ENCODE measurements at regions not wholly inside any gene's neighbourhood (a gene's known extent, or its start where the extent isn't known, plus 50 kb on each side); places are given as distances from the start of the nearest gene placed in this dataset.

DNA sequence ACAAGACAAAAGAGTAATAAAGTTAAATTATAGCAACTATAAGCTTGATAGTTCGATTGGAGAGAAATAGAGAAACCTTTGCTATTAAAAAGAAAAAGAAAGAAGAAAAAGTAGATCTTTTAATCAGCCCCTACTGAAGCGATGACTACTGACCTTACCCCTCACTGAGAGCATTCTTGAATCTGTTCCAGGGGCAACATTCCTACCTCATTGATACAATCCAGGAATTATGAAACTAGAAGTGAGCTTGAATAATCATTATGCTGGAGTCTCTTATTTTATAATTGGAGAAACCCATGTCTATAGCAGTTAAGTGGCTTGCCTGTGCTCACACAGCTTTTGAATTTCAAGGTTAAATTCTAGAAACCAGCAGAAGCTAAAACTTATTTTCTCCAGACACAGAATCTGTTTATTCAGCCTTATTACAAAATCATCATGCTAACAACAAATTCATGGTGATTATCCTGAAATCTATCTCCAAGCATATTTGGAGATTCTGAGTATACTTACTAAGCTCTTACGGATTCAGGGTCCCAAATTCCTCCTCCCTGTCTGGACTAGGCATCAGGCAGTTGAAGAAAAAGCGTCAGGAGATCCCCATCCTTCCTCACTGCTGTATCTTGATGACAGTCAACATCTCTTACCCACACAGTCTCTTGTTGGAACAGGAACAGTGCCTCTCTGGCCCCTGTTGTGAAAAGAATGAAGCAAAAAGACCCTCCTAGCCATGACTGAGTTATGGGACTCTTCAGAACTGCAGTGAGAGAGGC lies 547.6 kb upstream of the WWC1 start:
- ATAC-seq: peak; percentile 96
- Histone ChIP-seq H3K27me3 (no peaks in the 10 kb centered on the region), H3K36me3 (replicated peaks in 1 of 2; ENCODE audit: insufficient read depth in 1 of 2, low read depth in 2 of 2) (no peaks in the 10 kb centered on the region), H3K9me3 (no peaks in the 10 kb centered on the region), H3K27ac (peak overlapping the region; percentile 25 to 78 (median 56)), H3K4me1 (peaks cover 8% of the 10 kb centered on the region), H3K4me3 (no peak overlapping the region)
- DNase-seq: peak in 2 of 4 donors; percentile 29 to 37
- TF ChIP-seq, protein P1, sequence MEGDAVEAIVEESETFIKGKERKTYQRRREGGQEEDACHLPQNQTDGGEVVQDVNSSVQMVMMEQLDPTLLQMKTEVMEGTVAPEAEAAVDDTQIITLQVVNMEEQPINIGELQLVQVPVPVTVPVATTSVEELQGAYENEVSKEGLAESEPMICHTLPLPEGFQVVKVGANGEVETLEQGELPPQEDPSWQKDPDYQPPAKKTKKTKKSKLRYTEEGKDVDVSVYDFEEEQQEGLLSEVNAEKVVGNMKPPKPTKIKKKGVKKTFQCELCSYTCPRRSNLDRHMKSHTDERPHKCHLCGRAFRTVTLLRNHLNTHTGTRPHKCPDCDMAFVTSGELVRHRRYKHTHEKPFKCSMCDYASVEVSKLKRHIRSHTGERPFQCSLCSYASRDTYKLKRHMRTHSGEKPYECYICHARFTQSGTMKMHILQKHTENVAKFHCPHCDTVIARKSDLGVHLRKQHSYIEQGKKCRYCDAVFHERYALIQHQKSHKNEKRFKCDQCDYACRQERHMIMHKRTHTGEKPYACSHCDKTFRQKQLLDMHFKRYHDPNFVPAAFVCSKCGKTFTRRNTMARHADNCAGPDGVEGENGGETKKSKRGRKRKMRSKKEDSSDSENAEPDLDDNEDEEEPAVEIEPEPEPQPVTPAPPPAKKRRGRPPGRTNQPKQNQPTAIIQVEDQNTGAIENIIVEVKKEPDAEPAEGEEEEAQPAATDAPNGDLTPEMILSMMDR (IDR thresholded peaks at IDR 0.05): no peak
- no peak for TF ChIP-seq POLR2A (IDR thresholded peaks at IDR 0.05)
- WGBS, 2 donors: 29 to 33% methylated on average over 4 of the region's 4 CpGs
- intact Hi-C loops (cut with DNase I): no loop called here

DNA sequence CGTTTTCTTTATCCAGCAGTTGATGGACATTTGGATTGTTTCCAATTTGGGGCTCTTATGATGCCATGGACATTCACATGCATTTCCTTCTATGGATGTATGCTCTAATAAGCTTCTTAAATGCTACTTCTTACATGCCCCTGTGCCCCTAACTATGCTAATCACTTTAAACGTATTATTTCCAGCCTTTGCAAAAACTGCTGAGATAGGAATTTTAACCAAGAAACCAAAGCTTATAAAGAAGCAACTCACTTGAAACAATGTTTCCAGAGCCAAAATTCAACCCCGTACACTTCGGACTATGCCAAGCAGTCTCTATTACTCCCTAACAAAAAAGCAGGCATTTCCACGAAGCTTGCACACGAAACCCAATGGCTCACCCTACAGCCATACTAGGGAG lies 545.6 kb upstream of the WWC1 start:
- H3K4me3 ChIP-seq: no peak overlapping the region

DNA sequence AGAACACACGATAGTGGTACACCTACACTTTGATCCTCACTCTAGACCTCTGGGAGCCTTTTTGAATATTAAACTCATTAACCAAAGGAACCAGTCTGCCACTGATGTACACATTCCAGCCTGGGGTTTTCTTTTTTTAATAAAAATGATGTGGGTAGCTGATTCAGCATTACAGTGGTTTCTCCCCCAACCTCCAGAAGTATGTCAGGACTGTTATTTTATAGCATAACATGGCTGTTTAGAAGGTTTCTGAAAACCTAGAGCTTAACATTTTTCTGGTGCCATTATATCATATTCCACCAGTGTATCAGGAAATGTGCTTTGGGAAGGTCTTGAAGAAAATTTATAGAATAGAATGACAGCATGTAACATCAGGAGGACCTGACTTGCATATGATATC lies 540.9 kb upstream of the WWC1 start:
- no peak for TF ChIP-seq POLR2A (IDR thresholded peaks at IDR 0.05)
- TF ChIP-seq, protein P1 (IDR thresholded peaks at IDR 0.05): no peak
- WGBS, 2 donors: 52 to 77% methylated on average over 1 of the region's 1 CpG
- Histone ChIP-seq H3K4me1 (no peaks in the 10 kb centered on the region), H3K9me3 (no peaks in the 10 kb centered on the region), H3K36me3 (replicated peaks in 1 of 2; ENCODE audit: insufficient read depth in 1 of 2, low read depth in 2 of 2) (no peaks in the 10 kb centered on the region), H3K27me3 (no peaks in the 10 kb centered on the region), H3K27ac (no peak overlapping the region), H3K4me3 (no peak overlapping the region)
- DNase-seq: no peak
- no peak for ATAC-seq
- intact Hi-C loops (cut with DNase I): no loop called here

More for the DNA sequence above, 545.6 kb upstream of the WWC1 start:
- ATAC-seq (no peak), DNase-seq (no peak)
- 59 to 70% methylated on average over 6 of the region's 6 CpGs for WGBS, 2 donors
- H3K9me3 ChIP-seq: no peaks in the 10 kb centered on the region
- H3K4me1 ChIP-seq: peaks cover 8% of the 10 kb centered on the region
- intact Hi-C loops (cut with DNase I): no loop called here
- H3K36me3 ChIP-seq (replicated peaks in 1 of 2; ENCODE audit: insufficient read depth in 1 of 2, low read depth in 2 of 2): no peaks in the 10 kb centered on the region
- no peak overlapping the region for H3K27ac ChIP-seq
- H3K27me3 ChIP-seq: no peaks in the 10 kb centered on the region
- TF ChIP-seq, protein P1 (IDR thresholded peaks at IDR 0.05): no peak
- no peak for TF ChIP-seq POLR2A (IDR thresholded peaks at IDR 0.05)

DNA sequence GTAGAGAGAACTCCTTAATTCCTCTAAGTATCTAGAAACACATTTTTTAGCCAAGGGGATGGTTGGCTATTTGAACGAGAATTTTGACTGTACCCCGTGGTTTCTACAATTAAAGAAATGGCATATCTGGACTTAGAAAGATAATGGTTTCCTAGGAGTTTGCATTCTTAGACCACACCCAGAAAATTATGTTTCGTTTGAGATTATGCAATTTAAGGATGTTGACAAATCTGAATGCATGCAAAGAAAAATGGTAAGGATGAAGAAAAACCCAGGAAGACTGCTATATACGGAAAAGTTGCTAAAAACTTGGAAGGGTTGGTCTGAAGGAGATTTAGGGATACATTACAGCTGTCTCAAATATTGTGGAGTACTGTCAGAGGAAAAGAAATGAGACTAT lies 538.5 kb upstream of the WWC1 start:
- no peak for ATAC-seq
- no peaks in the 10 kb centered on the region for H3K27me3 ChIP-seq
- DNase-seq: no peak
- WGBS, 2 donors: 56 to 66% methylated on average over 4 of the region's 4 CpGs
- H3K9me3 ChIP-seq: no peaks in the 10 kb centered on the region
- no peak for TF ChIP-seq POLR2A (IDR thresholded peaks at IDR 0.05)
- TF ChIP-seq, protein P1 (IDR thresholded peaks at IDR 0.05): no peak
- no peaks in the 10 kb centered on the region for H3K4me1 ChIP-seq
- intact Hi-C loops (cut with DNase I): no loop called here
- H3K4me3 ChIP-seq: no peak overlapping the region
- no peaks in the 10 kb centered on the region for H3K36me3 ChIP-seq (replicated peaks in 1 of 2; ENCODE audit: insufficient read depth in 1 of 2, low read depth in 2 of 2)
- no peak overlapping the region for H3K27ac ChIP-seq
